CD4-positive, CD25-positive, alpha-beta regulatory T cell (primary cell): ENCODE measurements at regions not wholly inside any gene's neighbourhood (a gene's known extent, or its start where the extent isn't known, plus 50 kb on each side); places are given as distances from the start of the nearest gene placed in this dataset.
A peak's percentile ranks its signal among the peaks of the same experiment; 100 is the strongest.
"Not testable (repeated sequence)": the region's sequence is repeated elsewhere in the genome, so short reads cannot be mapped to it uniquely, and the experiment has no call there.

Experiments used
- ATAC-seq, 2 donors: fragments of 150-1000 bp; cut with Tn5 transposase; one replicate each; pipeline ENCODE4 v1.10.0; 2021; ENCODE audit warnings: low read depth in 2 of 2, moderate number of reproducible peaks in 2 of 2, moderate library complexity in 1 of 2
- DNase-seq, 3 donors: peaks; one replicate each; pipeline versions ENCODE4 v3.0.0 to v3.0.0-alpha.2; 2012 to 2022; ENCODE audit warnings: mixed read lengths in 1 of 3
- H3K27ac ChIP-seq: one replicate; pipeline ENCODE4 v1.7.0; 2013; ENCODE audit warnings: mild to moderate bottlenecking, low read length; ENCODE audit not compliant: insufficient read depth, poor library complexity, severe bottlenecking
- H3K27me3 ChIP-seq: one replicate; pipeline ENCODE4 v1.7.0; 2013; ENCODE audit warnings: low read length; ENCODE audit not compliant: control insufficient read depth, insufficient read depth
- H3K36me3 ChIP-seq: one replicate; pipeline ENCODE4 v1.7.0; 2013; ENCODE audit warnings: mild to moderate bottlenecking, low read length, moderate library complexity; ENCODE audit not compliant: control insufficient read depth, insufficient read depth
- H3K4me1 ChIP-seq: 2 replicates; pipeline ENCODE4 v1.7.0; 2013; ENCODE audit warnings: mild to moderate bottlenecking, low read length; ENCODE audit not compliant: insufficient read depth, control insufficient read depth, poor library complexity, severe bottlenecking
- H3K4me3 ChIP-seq: one replicate; pipeline ENCODE4 v1.7.0; 2013; ENCODE audit warnings: low read depth, mild to moderate bottlenecking, low read length, moderate library complexity
- H3K9me3 ChIP-seq, 2 experiments: 1 replicate in 1 of 2; 2 replicates in 1 of 2; pipeline ENCODE4 v1.7.0; 2013; ENCODE audit warnings: low read length in 2 of 2, mild to moderate bottlenecking in 1 of 2, moderate library complexity in 1 of 2; ENCODE audit not compliant: control insufficient read depth in 2 of 2
- H3K27ac Mint-ChIP-seq, 3 donors: one replicate each; pipeline ENCODE4 v1.8.0; 2020 to 2022; ENCODE audit warnings: mild to moderate bottlenecking in 3 of 3, mixed read lengths in 3 of 3, moderate library complexity in 2 of 3
- H3K27me3 Mint-ChIP-seq: one replicate; pipeline ENCODE4 v1.8.0; 2022; ENCODE audit warnings: mild to moderate bottlenecking, mixed read lengths
- H3K36me3 Mint-ChIP-seq: one replicate; pipeline ENCODE4 v1.8.0; 2020; ENCODE audit warnings: mixed read lengths
- H3K4me1 Mint-ChIP-seq, 4 donors: one replicate each; pipeline ENCODE4 v1.8.0; 2020 to 2022; ENCODE audit warnings: mixed read lengths in 4 of 4, mild to moderate bottlenecking in 1 of 4
- H3K4me3 Mint-ChIP-seq, 4 donors: one replicate each; pipeline ENCODE4 v1.8.0; 2020 to 2022; ENCODE audit warnings: mild to moderate bottlenecking in 4 of 4, mixed read lengths in 4 of 4, moderate library complexity in 3 of 4
- H3K9me3 Mint-ChIP-seq, 7 donors: one replicate each; pipeline ENCODE4 v1.8.0; 2020 to 2022; ENCODE audit warnings: mixed read lengths in 7 of 7, mild to moderate bottlenecking in 3 of 7, moderate library complexity in 2 of 7

DNA sequence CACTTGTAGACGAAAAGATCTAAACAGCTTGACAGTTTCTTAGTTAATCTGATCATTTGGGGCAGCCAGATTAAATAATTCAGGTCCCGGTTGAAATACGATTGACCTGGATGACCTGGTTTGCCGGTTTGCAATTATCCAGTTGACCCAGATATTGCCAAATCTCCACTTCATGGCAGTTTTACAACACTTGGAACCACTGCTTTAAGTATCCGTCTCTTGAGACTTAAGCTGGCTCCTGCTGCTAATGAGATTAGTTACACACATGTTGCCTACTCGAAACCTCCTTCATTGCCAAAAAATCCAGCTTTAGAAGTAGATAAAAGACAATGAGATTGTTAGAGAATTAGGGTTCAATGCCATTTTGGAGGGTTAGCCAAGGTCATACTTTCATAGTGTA is 136.2 kb upstream of the HAPLN1 start:
- Histone ChIP-seq H3K27me3 (no peaks in the 10 kb centered on the region), H3K4me3 (no peak overlapping the region), H3K4me1 (no peaks in the 10 kb centered on the region), H3K9me3 (no peaks in the 10 kb centered on the region), H3K36me3 (no peaks in the 10 kb centered on the region), H3K27ac (no peak overlapping the region)
- DNase-seq (no peak), ATAC-seq (no peak)
- Mint-ChIP-seq H3K36me3 (no peaks in the 10 kb centered on the region), H3K27ac (no peak overlapping the region), H3K9me3 (peaks cover 0 to 8% (median 3%) of the 10 kb centered on the region in 7 donors), H3K27me3 (peaks cover 4% of the 10 kb centered on the region), H3K4me1 (no peaks in the 10 kb centered on the region), H3K4me3 (no peak overlapping the region)

- not testable (repeated sequence) for H3K27ac ChIP-seq, H3K9me3 ChIP-seq, ATAC-seq, DNase-seq, H3K4me1 Mint-ChIP-seq, H3K4me3 Mint-ChIP-seq, H3K4me3 ChIP-seq, H3K4me1 ChIP-seq, H3K27ac Mint-ChIP-seq, H3K36me3 Mint-ChIP-seq, H3K27me3 Mint-ChIP-seq, H3K27me3 ChIP-seq, H3K36me3 ChIP-seq
- peaks cover 0 to 10% (median 3%) of the 10 kb centered on the region in 7 donors for H3K9me3 Mint-ChIP-seq
Observed at GRCh38 chr5:83850412-83850811, 129.8 kb upstream of the HAPLN1 start.

- H3K27ac ChIP-seq, result no peak overlapping the region
- no peaks in the 10 kb centered on the region for H3K4me1 ChIP-seq
- H3K36me3 ChIP-seq, result no peaks in the 10 kb centered on the region
- ATAC-seq (no peak), DNase-seq (no peak)
- H3K27me3 ChIP-seq, result no peaks in the 10 kb centered on the region
- Mint-ChIP-seq H3K9me3 (peaks cover 0 to 10% (median 4%) of the 10 kb centered on the region in 7 donors), H3K27me3 (no peaks in the 10 kb centered on the region), H3K36me3 (no peaks in the 10 kb centered on the region), H3K4me3 (no peak overlapping the region), H3K27ac (no peak overlapping the region), H3K4me1 (no peaks in the 10 kb centered on the region)
- no peak overlapping the region for H3K4me3 ChIP-seq
- no peaks in the 10 kb centered on the region for H3K9me3 ChIP-seq
Observed at GRCh38 chr5:83848941-83849340, 128.3 kb upstream of the HAPLN1 start.

DNA sequence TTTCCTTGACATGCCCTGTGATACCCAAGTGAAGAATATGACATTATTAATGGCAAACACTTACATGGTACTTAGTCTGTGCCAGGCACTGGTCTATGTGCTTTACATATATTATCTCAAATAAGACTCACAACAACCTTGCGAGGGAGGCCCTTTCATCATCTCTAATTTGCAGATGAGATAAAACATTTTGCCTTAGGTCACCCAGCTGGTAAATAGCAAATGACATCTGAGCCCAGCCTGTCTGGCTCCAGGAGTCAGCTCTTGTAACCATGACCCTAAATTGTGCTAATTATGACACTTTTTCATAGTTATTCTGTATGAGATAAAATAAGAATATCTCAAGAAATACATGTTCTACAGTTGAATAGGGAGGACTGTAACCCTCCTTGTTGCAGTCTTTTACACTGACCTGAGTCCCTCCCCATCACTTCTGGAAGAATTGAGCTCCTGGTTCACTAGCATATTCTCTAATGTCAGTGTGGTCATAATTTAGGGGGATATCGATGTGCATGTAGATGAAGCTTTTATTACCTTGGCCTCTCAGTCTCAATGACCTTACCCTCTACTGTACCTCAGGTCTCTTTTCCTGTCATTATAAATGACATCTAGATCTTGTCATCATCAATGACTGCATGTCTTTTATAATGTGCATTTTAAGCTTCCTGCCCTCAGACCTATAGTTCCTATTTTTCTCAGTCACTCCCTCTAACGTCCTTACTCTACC is 126.1 kb upstream of the HAPLN1 start:
- H3K27ac Mint-ChIP-seq, result no peak overlapping the region
- no peaks in the 10 kb centered on the region for H3K9me3 ChIP-seq
- no peaks in the 10 kb centered on the region for H3K4me1 ChIP-seq
- H3K27me3 ChIP-seq, result no peaks in the 10 kb centered on the region
- H3K36me3 Mint-ChIP-seq, result no peaks in the 10 kb centered on the region
- no peaks in the 10 kb centered on the region for H3K27me3 Mint-ChIP-seq
- no peak overlapping the region for H3K4me3 Mint-ChIP-seq
- no peak overlapping the region for H3K4me3 ChIP-seq
- no peak overlapping the region for H3K27ac ChIP-seq
- H3K36me3 ChIP-seq, result no peaks in the 10 kb centered on the region
- no peaks in the 10 kb centered on the region for H3K4me1 Mint-ChIP-seq
- ATAC-seq (no peak), DNase-seq (no peak)
- H3K9me3 Mint-ChIP-seq, result peaks cover 0 to 8% (median 4%) of the 10 kb centered on the region in 7 donors

GRCh38 chr5:83844449-83845068 is 123.9 kb upstream of the HAPLN1 start:
- no peak overlapping the region for H3K4me3 ChIP-seq
- peaks cover 0 to 10% (median 3%) of the 10 kb centered on the region in 7 donors for H3K9me3 Mint-ChIP-seq
- H3K36me3 Mint-ChIP-seq, result no peaks in the 10 kb centered on the region
- DNase-seq, result peak in 1 of 3 donors; percentile 83
- H3K27ac Mint-ChIP-seq, result no peak overlapping the region
- H3K4me1 Mint-ChIP-seq, result no peaks in the 10 kb centered on the region
- H3K27me3 ChIP-seq, result no peaks in the 10 kb centered on the region
- H3K9me3 ChIP-seq, result no peaks in the 10 kb centered on the region
- H3K4me1 ChIP-seq, result no peaks in the 10 kb centered on the region
- no peaks in the 10 kb centered on the region for H3K36me3 ChIP-seq
- no peak overlapping the region for H3K27ac ChIP-seq
- peak overlapping the region in 1 of 4 donors; percentile 66 for H3K4me3 Mint-ChIP-seq
- no peaks in the 10 kb centered on the region for H3K27me3 Mint-ChIP-seq
- ATAC-seq, result no peak

DNA sequence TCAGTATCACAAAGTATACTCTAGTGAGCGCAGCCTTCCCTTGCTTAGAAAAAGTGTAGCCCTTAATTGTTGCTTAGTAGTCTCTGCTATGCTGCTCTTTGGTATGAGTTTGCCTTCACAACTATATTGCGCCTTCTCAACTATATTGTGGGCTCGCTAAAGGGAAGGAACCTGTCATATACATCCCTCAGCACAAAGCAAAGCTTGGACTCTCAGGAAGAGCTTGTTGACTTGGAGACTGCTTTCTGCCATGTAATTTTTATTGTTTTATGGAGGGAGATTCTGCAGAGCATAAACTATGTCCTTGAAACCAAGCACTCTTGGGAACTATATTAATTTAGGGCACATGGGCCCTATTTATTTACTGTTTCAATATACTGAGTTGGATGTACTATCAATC is 119.1 kb upstream of the HAPLN1 start:
- no peaks in the 10 kb centered on the region for H3K9me3 ChIP-seq
- Mint-ChIP-seq H3K4me1 (no peaks in the 10 kb centered on the region), H3K27me3 (no peaks in the 10 kb centered on the region), H3K36me3 (no peaks in the 10 kb centered on the region), H3K27ac (no peak overlapping the region), H3K9me3 (peaks cover 0 to 7% (median 3%) of the 10 kb centered on the region in 7 donors), H3K4me3 (no peak overlapping the region)
- no peaks in the 10 kb centered on the region for H3K27me3 ChIP-seq
- no peak overlapping the region for H3K4me3 ChIP-seq
- H3K36me3 ChIP-seq, result no peaks in the 10 kb centered on the region
- no peak overlapping the region for H3K27ac ChIP-seq
- ATAC-seq, result no peak
- no peaks in the 10 kb centered on the region for H3K4me1 ChIP-seq
- DNase-seq, result no peak

DNA sequence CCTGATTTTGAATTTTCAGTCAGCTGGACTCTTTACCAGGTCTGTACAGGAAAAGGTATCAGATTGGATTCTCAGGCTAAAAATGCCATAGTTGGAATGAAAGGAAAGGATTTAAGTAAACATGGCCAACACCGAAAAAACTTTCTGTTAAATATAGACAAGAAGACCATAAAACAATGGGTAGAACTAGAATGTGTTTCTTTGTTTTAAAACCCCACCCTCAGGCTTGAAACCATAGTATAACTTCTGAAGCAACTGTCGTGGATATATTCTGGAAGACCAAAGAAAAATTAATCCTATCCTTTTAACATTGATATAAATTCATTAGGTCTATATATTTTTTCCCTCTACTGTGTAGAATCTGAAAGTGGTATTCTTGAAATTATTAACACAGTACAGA is 118.6 kb upstream of the HAPLN1 start:
- H3K27me3 Mint-ChIP-seq, result no peaks in the 10 kb centered on the region
- no peaks in the 10 kb centered on the region for H3K36me3 Mint-ChIP-seq
- H3K27ac Mint-ChIP-seq, result no peak overlapping the region
- DNase-seq (no peak), ATAC-seq (no peak)
- no peaks in the 10 kb centered on the region for H3K36me3 ChIP-seq
- H3K9me3 Mint-ChIP-seq, result peaks cover 0 to 7% (median 3%) of the 10 kb centered on the region in 7 donors
- no peak overlapping the region for H3K4me3 Mint-ChIP-seq
- no peak overlapping the region for H3K27ac ChIP-seq
- no peaks in the 10 kb centered on the region for H3K27me3 ChIP-seq
- no peaks in the 10 kb centered on the region for H3K9me3 ChIP-seq
- H3K4me3 ChIP-seq, result no peak overlapping the region
- no peaks in the 10 kb centered on the region for H3K4me1 Mint-ChIP-seq
- no peaks in the 10 kb centered on the region for H3K4me1 ChIP-seq
